GM12891 (cell line): ENCODE measurements at regions not wholly inside any gene's neighbourhood (a gene's known extent, or its start where the extent isn't known, plus 50 kb on each side); places are given as distances from the start of the nearest gene placed in this dataset.

ENCODE experiments used
- POLR2A ChIP-seq: IDR thresholded peaks from 2 replicates; pipeline ENCODE4 v1.6.1; 2011; ENCODE audit warnings: low read depth, low read length, control low read depth
- POLR2AphosphoS5 ChIP-seq: IDR thresholded peaks from 2 replicates; pipeline ENCODE4 v1.6.1; 2011; ENCODE audit warnings: low read depth, low read length, control low read depth
- SPI1 ChIP-seq: IDR thresholded peaks from 2 replicates; pipeline ENCODE4 v1.6.1; 2011; ENCODE audit warnings: low read depth, low read length, control low read depth
- TAF1 ChIP-seq: IDR thresholded peaks from 2 replicates; pipeline ENCODE4 v1.6.1; 2011; ENCODE audit warnings: low read depth, low read length, control low read depth

GRCh38 chr3:103863381-103863780 lies 1428.6 kb downstream of the ZPLD1 start:
- TF ChIP-seq POLR2A (no peak), TAF1 (no peak), POLR2AphosphoS5 (no peak), SPI1 (no peak)
